GM21528 (cell line): ENCODE measurements at regions not wholly inside any gene's neighbourhood (a gene's known extent, or its start where the extent isn't known, plus 50 kb on each side); places are given as distances from the start of the nearest gene placed in this dataset.

ENCODE experiments used
- ATAC-seq: cut with Tn5 transposase; IDR thresholded peaks from one replicate; pipeline ENCODE4 v1.9.1; 2021; ENCODE audit warnings: mild to moderate bottlenecking, moderate library complexity; ENCODE audit not compliant: unreplicated experiment, low FRiP score

- no peak for ATAC-seq
These were observed 117.7 kb downstream of the C1D start for GRCh38 chr2:67945056-67945455.

DNA sequence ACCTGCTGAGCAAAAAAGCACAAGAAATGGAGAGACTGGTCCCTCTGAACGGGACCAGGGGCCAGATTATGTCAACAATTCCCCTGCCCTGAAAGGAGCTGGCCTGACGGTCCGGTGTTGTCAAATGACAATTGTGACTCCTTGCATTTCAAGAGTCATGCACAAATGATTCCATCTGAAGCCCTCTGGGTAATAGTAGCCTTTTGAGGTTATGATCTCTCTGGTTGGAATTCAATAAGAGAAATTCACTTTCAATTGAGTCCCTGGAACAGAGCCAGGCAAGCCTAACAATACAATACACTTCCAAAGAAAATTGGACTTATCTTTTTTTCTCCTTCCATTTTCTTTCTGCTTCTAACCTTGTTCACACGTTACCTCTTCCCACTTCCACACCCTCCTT lies 116.9 kb downstream of the C1D start:
- no peak for ATAC-seq

GRCh38 chr2:67948057-67948456 lies 114.7 kb downstream of the C1D start:
- no peak for ATAC-seq

GRCh38 chr2:67948506-67948905 lies 114.3 kb downstream of the C1D start:
- ATAC-seq, result no peak

DNA sequence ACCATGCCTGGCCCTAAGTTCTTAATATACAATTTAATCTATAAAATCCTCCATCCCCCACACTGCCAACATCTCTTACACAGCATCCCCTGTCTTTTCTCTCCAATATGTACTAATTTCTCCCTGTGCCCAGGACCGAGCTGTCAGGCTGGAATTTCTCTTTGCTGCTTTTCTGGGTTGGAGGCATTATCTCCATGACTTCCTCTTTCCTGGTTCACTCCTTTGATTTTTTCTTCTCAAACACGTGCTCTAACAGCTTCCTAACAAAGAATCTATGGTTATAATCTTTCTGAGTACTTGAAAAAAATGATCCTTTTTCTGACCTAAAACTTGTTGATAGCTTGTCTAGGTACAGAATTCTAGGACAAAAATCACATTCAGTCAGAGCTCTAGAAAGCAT lies 112.8 kb downstream of the C1D start:
- no peak for ATAC-seq

GRCh38 chr2:67950919-67951318 lies 111.9 kb downstream of the C1D start:
- no peak for ATAC-seq

DNA sequence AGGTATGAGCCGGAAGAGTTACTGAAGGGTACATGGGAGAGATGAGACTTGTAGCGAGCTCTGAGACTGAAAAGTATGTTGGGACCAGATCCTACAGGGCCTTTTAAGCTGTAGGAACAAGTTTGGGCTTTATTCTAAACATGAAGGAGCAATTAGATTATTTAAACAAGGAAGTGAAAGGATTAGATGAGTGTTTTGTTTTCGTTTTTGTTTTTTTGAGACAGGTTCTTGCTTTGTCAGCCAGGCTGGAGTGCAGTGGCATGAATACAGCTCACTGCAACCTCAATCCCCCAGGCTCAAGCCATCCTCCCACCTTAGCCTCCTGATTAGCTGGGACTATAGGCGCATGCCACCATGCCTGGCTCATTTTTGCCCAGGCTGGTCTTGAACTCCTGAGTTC lies 110.7 kb downstream of the C1D start:
- ATAC-seq, result no peak

DNA sequence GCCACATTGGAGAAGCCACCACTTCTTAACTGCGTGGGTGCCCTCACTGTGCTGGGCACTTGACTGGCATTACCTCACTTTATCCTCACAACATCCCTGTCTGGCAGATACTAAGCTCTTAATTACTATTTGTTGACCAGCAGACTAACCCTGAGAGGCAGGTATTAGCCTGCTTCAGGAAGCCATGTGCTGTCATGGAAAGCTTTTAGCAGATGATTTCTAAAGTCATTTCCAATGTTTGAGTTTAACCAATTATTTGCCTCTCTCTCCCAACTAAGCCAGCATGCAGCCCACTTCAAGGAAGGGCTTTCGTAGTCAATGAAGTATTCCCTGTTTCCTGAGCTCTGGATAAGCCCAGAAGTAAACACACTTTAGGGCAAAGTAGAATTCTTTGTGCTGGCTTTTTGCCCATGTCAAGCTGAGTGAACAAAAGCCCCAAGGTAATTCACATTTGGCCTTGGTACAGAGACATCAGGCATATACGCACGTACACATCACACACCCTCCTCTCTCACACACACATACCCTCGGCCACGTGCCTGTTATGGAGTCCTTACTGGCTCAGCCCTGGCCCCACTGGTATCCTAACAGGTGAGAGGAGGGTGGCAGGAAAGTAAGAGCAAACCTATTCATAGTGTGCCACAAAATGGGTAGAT lies 108.6 kb downstream of the C1D start:
- ATAC-seq, result no peak

DNA sequence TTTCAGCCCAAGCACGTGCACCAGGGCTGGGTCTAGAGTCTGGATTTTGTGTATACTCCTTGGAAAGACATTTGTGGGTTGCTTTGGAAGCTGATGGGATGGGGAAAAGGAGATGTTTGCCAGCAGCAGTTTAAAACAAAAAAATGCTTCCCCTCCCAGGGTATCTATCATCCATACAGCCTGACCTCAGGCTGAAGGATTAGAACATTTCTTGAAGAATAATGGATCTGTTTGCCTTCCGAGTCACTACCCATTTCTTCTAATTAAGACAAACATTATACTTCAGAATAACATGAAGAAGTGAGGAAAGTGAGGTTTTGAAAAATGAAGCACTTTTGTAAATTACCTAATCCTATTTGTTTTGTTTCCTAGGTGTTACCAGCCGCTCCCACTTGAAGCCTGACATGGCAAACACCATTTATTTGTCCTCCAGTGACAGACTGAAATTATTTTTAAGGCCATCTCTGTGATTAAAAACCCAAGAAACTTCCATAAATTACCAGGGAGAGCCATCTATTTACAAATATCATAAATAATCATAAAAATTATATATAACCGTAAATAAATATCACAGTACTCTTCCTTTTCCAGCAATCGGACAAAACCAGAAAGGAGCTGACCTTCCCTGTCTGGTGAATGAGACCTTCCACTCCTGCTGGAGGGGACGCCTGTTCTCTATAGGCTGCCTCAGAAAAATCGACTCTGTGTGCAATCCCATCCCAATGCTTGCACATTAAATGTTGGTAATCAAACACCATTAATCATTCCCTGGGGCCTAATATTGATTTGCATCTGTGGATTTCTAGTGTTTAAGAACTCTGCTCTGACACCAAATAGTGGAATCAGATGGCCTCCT lies 106.8 kb downstream of the C1D start:
- no peak for ATAC-seq

DNA sequence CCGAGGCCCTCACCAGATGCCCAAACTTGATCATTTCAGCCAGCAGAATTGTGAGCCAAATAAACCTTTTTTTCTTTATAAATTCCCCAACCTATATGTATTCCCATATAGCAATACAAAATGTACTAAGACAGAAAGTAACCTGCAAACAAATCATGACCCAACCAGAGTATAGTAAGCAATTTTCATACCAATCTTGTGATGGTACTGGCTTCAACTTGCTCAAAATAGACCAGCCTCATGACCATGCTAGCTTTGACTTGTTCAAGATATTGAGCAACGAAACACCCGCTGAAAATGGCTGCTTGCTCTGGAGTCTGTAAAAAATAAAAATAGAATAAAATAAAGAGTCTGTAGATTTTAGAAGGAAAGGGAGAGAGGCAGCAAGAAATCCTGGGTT lies 97.6 kb downstream of the C1D start:
- no peak for ATAC-seq

DNA sequence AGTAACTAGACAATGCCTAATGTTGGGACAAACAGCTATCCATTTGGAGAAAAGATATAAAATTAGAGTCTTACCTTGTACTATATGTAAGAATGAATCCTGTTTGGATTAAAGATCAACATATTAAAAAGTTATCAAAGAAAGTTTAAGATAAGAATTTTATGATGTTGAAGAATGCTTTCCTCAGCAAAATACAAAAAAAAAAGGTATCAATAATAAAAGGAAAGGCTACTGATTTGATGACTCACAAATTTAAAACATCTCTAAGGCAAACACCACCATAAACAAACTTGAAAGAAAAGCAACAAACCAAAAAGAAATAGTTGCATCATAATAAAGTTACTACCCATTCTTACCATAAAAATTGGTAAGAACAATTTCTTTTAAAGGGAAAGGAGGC lies 92.7 kb downstream of the C1D start:
- no peak for ATAC-seq

DNA sequence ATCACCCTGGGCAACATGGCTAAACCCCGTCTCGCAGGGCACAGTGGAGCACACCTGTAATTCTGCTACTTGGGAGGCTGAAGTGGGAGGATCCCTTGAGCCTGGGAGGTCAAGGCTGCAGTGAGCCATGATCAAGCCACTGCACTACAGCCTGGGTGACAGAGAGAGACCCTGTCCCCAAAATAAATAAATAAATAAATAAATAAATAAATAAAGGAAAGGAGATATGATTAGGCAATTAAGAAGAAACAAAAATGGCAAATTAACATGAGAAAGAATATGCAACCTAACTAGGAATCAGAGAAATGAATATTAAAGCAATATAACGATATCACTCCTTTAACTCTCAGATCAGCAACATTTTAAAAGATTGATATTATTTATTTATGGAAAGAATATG lies 92.3 kb downstream of the C1D start:
- no peak for ATAC-seq

GRCh38 chr2:67974559-67975430 lies 88.0 kb downstream of the C1D start:
- no peak for ATAC-seq

DNA sequence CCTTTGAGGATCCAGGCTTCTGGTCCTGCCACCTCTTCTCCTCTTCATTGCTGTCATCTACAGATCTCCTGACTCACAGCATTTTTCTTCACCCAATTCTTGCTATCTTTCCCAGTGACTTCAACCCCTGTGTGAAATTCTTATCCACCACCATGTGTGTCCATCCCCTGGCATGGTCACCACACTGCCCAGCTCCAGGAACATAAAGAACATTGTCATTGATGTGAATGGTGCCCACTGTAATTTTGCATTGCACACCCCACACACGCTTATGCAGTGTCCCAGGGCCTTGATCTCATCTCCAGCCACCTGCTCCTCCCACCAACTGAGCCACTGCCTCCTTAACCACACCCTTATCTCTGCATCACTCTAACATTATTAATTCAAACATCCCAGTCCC lies 85.3 kb downstream of the C1D start:
- no peak for ATAC-seq

DNA sequence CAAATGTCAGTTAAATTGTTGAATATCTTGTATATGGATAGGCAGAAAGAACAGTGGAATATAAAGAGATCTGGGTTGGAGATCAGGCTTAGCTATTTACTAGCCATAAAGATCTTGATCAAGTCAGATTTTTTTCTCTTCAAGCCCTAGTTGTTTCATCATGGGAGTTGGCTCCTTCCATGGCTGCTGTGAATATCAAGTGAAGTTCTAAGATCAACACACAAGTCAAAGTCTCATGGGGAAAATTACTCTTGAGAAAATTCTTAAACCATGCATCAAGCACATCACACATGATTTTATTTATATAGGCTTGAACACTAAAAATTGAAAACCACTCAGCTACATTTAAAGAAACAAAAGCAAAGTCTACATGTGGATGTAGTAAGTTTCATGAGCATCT lies 79.8 kb downstream of the C1D start:
- ATAC-seq, result no peak

DNA sequence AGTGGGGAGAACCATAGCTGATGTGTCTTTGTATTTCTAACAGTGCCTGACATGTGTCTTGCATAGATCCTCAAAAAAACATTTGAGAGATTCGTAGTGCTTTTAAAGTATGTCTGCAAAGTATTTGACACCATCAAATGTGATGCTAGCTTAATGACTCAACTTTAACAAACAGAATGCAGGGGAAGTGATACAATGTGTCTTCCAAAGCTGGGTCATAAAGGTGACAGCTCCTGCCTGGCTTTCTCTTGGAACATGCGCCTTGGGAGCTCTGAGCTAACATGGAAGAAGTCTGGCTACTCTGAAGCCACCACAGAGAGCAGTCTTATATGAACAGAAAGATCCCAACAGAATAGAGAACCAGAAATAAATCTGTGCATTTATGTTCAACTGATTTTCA lies 78.2 kb downstream of the C1D start:
- ATAC-seq, result no peak

DNA sequence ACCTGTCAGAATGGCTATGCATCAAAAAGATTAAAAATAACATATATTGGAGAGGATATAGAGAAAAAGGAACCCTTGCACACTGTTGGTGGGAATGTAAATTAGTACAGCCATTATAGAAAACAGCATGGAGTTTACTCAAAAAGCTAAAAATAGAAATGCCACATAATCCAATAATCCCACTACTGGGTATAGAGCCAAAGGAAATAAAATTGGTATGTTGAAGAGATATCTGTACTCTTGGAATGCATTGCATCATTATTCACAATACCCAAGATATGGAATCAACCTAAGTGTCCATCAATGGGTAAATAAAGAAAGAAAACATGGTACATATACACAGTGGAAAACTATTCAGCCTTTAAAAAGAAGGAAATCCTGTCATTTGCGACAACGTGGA lies 77.2 kb downstream of the C1D start:
- no peak for ATAC-seq

- no peak for ATAC-seq
These were observed 76.5 kb downstream of the C1D start for GRCh38 chr2:67986258-67986657.
